PFSK-1 (cell line): ENCODE measurements at regions not wholly inside any gene's neighbourhood (a gene's known extent, or its start where the extent isn't known, plus 50 kb on each side); places are given as distances from the start of the nearest gene placed in this dataset.

Experiments
- FOXP2 ChIP-seq: optimal IDR thresholded peaks from 2 replicates; pipeline ENCODE3; 2011; ENCODE audit warnings: borderline replicate concordance, control low read depth, inconsistent platforms; ENCODE audit not compliant: insufficient read depth; ENCODE audit errors: extremely low read length, extremely low read depth
- POLR2AphosphoS5 ChIP-seq: IDR thresholded peaks from 2 replicates; pipeline ENCODE4 v1.6.1; 2012; ENCODE audit warnings: low read depth, mild to moderate bottlenecking, control low read depth, low read length, moderate library complexity
- SIN3A ChIP-seq: IDR thresholded peaks from 2 replicates; pipeline ENCODE4 v1.6.1; 2012; ENCODE audit warnings: mild to moderate bottlenecking, low read length, moderate library complexity, borderline replicate concordance; ENCODE audit not compliant: insufficient read depth
- TAF1 ChIP-seq: IDR thresholded peaks from 2 replicates; pipeline ENCODE4 v1.6.1; 2012; ENCODE audit warnings: low read length, control low read depth, borderline replicate concordance; ENCODE audit not compliant: insufficient read depth
- TF ChIP-seq, protein P1 (sequence below), 2 experiments: IDR thresholded peaks; 2 replicates each; pipeline versions ENCODE4 v1.6.1 to v1.8.0; 2011 to 2012; ENCODE audit warnings: low read depth in 2 of 2, low read length in 2 of 2, control low read depth in 1 of 2, inconsistent platforms in 1 of 2, mild to moderate bottlenecking in 1 of 2, moderate library complexity in 1 of 2; ENCODE audit not compliant: insufficient read depth in 1 of 2

DNA sequence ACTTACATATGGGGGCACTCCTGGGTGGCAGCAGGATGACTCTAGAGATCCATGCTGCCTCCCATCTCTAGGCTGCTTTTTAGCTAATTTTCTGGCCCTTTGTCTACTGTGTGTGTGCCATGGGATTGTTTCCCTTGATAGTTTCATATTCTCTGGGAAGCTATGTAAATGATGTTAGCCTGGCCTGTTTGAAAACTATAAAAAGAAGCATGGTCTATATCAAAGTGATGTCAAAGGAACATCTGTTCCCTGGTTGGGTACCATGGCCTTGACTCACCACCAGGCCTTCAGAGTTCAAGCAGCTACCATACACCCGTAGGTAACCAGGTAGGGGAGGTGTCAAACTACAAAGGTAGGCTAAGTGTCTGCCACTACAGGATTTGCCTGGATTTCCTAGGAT lies 310.4 kb downstream of the FRK start:
- TF ChIP-seq, protein P1, sequence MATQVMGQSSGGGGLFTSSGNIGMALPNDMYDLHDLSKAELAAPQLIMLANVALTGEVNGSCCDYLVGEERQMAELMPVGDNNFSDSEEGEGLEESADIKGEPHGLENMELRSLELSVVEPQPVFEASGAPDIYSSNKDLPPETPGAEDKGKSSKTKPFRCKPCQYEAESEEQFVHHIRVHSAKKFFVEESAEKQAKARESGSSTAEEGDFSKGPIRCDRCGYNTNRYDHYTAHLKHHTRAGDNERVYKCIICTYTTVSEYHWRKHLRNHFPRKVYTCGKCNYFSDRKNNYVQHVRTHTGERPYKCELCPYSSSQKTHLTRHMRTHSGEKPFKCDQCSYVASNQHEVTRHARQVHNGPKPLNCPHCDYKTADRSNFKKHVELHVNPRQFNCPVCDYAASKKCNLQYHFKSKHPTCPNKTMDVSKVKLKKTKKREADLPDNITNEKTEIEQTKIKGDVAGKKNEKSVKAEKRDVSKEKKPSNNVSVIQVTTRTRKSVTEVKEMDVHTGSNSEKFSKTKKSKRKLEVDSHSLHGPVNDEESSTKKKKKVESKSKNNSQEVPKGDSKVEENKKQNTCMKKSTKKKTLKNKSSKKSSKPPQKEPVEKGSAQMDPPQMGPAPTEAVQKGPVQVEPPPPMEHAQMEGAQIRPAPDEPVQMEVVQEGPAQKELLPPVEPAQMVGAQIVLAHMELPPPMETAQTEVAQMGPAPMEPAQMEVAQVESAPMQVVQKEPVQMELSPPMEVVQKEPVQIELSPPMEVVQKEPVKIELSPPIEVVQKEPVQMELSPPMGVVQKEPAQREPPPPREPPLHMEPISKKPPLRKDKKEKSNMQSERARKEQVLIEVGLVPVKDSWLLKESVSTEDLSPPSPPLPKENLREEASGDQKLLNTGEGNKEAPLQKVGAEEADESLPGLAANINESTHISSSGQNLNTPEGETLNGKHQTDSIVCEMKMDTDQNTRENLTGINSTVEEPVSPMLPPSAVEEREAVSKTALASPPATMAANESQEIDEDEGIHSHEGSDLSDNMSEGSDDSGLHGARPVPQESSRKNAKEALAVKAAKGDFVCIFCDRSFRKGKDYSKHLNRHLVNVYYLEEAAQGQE (IDR thresholded peaks at IDR 0.05; ENCODE audit: insufficient read depth in 1 of 2, low read depth in 2 of 2, low read length in 2 of 2): no peak
- TF ChIP-seq TAF1: no peak
- no peak for TF ChIP-seq POLR2AphosphoS5
- no peak for TF ChIP-seq SIN3A
- TF ChIP-seq FOXP2: no peak

DNA sequence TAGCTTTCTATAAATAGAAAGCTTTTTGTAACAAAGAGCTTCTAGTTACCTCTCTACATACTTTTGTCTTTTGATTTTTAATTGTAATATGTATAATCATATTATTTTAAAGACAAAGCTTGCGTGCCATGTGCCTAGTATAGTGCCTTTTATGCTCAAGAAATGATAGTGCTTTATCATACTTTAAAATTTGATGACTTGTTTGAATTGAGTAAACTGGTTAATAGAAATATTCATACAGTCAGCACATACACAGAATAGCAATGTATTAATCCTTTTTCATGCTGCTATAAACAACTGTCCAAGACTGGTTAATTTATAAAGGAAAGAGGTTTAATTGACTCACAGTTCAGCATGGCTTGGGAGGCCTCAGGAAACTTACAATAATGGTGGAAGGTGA lies 313.0 kb downstream of the FRK start:
- no peak for TF ChIP-seq SIN3A
- TF ChIP-seq, protein P1 (IDR thresholded peaks at IDR 0.05; ENCODE audit: insufficient read depth in 1 of 2, low read depth in 2 of 2, low read length in 2 of 2): no peak

DNA sequence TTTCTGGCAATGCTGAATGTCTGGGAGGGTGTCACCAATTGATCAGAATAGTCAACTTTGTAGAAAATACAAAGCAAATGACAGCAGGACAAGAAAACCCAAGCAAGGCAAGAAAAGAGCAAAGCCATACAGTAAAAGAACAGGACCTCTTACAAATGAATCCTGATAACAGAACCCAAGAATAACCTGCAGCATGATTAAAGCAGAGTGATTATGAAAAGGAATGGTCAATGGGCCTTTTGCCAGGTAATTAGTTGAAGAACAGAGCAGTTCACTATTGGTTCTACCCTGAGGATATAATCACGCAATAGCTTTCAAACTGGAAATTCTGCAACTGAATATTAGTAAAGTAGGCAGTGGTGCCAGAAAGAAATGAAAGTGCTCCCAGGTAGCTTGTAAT lies 319.8 kb downstream of the FRK start:
- TF ChIP-seq TAF1 (no peak), SIN3A (no peak), POLR2AphosphoS5 (no peak), FOXP2 (no peak)
- TF ChIP-seq, protein P1 (IDR thresholded peaks at IDR 0.05; ENCODE audit: insufficient read depth in 1 of 2, low read depth in 2 of 2, low read length in 2 of 2): no peak

DNA sequence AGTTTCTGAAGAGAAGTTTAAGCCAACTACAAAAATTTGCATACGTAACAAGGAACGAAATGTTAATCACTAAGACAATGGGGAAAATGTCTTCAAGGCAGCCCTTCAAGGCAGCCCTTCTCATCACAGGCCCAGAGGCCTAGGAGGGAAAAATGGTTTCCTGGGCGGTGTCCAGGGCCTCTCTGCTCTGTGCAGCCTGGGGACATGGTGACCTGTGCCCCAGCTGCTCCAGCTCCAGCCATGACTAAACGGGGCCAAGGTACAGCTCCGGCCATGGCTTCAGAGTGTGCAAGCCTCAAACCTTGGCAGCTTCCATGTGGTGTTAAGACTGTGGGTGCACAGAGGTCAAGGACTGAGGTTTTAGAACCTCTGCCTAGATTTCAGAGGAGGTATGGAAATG lies 325.1 kb downstream of the FRK start:
- TF ChIP-seq TAF1 (no peak), SIN3A (no peak), POLR2AphosphoS5 (no peak), FOXP2 (no peak)
- TF ChIP-seq, protein P1 (IDR thresholded peaks at IDR 0.05; ENCODE audit: insufficient read depth in 1 of 2, low read depth in 2 of 2, low read length in 2 of 2): no peak

DNA sequence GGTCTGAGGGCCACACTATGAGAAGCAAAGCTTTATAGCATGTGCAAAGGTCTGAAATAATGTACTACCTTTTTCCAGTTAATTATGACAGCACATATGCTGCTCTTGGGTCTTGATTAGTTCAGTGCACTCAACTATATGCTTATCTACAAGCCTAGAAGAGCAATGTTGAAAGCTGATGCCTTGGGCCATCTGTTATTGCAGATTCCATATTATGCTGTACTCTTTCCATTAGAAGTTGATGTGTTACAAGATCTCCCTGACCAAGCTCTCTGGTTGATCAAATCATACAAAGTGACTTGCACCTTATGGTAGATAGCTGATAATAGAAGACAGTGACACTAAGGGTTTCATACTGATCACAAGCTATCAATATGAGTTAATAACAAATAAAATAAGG lies 327.3 kb downstream of the FRK start:
- TF ChIP-seq TAF1 (no peak), FOXP2 (no peak), SIN3A (no peak), POLR2AphosphoS5 (no peak)
- TF ChIP-seq, protein P1 (IDR thresholded peaks at IDR 0.05; ENCODE audit: insufficient read depth in 1 of 2, low read depth in 2 of 2, low read length in 2 of 2): no peak
